ENCODE measurements at regions not wholly inside any gene's neighbourhood (a gene's known extent, or its start where the extent isn't known, plus 50 kb on each side); places are given as distances from the start of the nearest gene placed in this dataset.

GRCh38 chr17:71963351-71963750, 157.5 kb upstream of the SOX9 start:
- ChIA-PET POLR2A (no interaction called here), CTCF (no interaction called here)
- peaks cover 6% of the 10 kb centered on the region for H3K9me3 Mint-ChIP-seq
- no peaks in the 10 kb centered on the region for H3K27me3 Mint-ChIP-seq
- no peak for DNase-seq
- no peaks in the 10 kb centered on the region for H3K4me1 Mint-ChIP-seq
- H3K27ac Mint-ChIP-seq: no peak overlapping the region
- H3K4me3 Mint-ChIP-seq: no peak overlapping the region
- H3K36me3 Mint-ChIP-seq (ENCODE audit: low read depth): no peaks in the 10 kb centered on the region

- no peaks in the 10 kb centered on the region for H3K4me1 Mint-ChIP-seq
- H3K36me3 Mint-ChIP-seq (ENCODE audit: low read depth): no peaks in the 10 kb centered on the region
- DNase-seq: no peak
- POLR2A ChIA-PET: no interaction called here
- H3K27me3 Mint-ChIP-seq: no peaks in the 10 kb centered on the region
- peaks cover 6% of the 10 kb centered on the region for H3K9me3 Mint-ChIP-seq
- no peak overlapping the region for H3K27ac Mint-ChIP-seq
- H3K4me3 Mint-ChIP-seq: no peak overlapping the region
- CTCF ChIA-PET: no interaction called here
These were observed 157.0 kb upstream of the SOX9 start for GRCh38 chr17:71963791-71964190.

- peaks cover 6% of the 10 kb centered on the region for H3K9me3 Mint-ChIP-seq
- no peak overlapping the region for H3K4me3 Mint-ChIP-seq
- no peak for DNase-seq
- no peak overlapping the region for H3K27ac Mint-ChIP-seq
- no peaks in the 10 kb centered on the region for H3K4me1 Mint-ChIP-seq
- ChIA-PET POLR2A (no interaction called here), CTCF (no interaction called here)
- no peaks in the 10 kb centered on the region for H3K36me3 Mint-ChIP-seq (ENCODE audit: low read depth)
- no peaks in the 10 kb centered on the region for H3K27me3 Mint-ChIP-seq
These were observed 156.3 kb upstream of the SOX9 start for GRCh38 chr17:71964559-71964958.

- ChIA-PET CTCF (no interaction called here), POLR2A (no interaction called here)
- DNase-seq: no peak
- no peak overlapping the region for H3K4me3 Mint-ChIP-seq
- no peaks in the 10 kb centered on the region for H3K36me3 Mint-ChIP-seq (ENCODE audit: low read depth)
- H3K27ac Mint-ChIP-seq: no peak overlapping the region
- no peaks in the 10 kb centered on the region for H3K27me3 Mint-ChIP-seq
- no peaks in the 10 kb centered on the region for H3K4me1 Mint-ChIP-seq
- H3K9me3 Mint-ChIP-seq: peaks cover 6% of the 10 kb centered on the region
These were observed 154.8 kb upstream of the SOX9 start for GRCh38 chr17:71966055-71966454.

GRCh38 chr17:71966459-71967313, 154.1 kb upstream of the SOX9 start:
- Mint-ChIP-seq H3K4me3 (no peak overlapping the region), H3K9me3 (peaks cover 6% of the 10 kb centered on the region), H3K4me1 (no peaks in the 10 kb centered on the region), H3K27me3 (no peaks in the 10 kb centered on the region), H3K36me3 (ENCODE audit: low read depth) (no peaks in the 10 kb centered on the region), H3K27ac (no peak overlapping the region)
- POLR2A ChIA-PET: no interaction called here
- no peak for DNase-seq
- CTCF ChIA-PET: no interaction called here

- CTCF ChIA-PET: no interaction called here
- Mint-ChIP-seq H3K27ac (no peak overlapping the region), H3K4me3 (no peak overlapping the region), H3K9me3 (peaks cover 3% of the 10 kb centered on the region), H3K4me1 (no peaks in the 10 kb centered on the region), H3K36me3 (ENCODE audit: low read depth) (no peaks in the 10 kb centered on the region), H3K27me3 (no peaks in the 10 kb centered on the region)
- DNase-seq: no peak
- POLR2A ChIA-PET: no interaction called here
These were observed 151.3 kb upstream of the SOX9 start for GRCh38 chr17:71969500-71969899.

GRCh38 chr17:71970312-71970711, 150.5 kb upstream of the SOX9 start:
- DNase-seq: no peak
- CTCF ChIA-PET: no interaction called here
- Mint-ChIP-seq H3K4me1 (no peaks in the 10 kb centered on the region), H3K4me3 (no peak overlapping the region), H3K27ac (no peak overlapping the region), H3K9me3 (peaks cover 3% of the 10 kb centered on the region), H3K36me3 (ENCODE audit: low read depth) (no peaks in the 10 kb centered on the region), H3K27me3 (no peaks in the 10 kb centered on the region)
- POLR2A ChIA-PET: no interaction called here

GRCh38 chr17:71974051-71974450, 146.8 kb upstream of the SOX9 start:
- ChIA-PET CTCF (no interaction called here), POLR2A (no interaction called here)
- DNase-seq: no peak
- Mint-ChIP-seq H3K36me3 (ENCODE audit: low read depth) (no peaks in the 10 kb centered on the region), H3K4me1 (no peaks in the 10 kb centered on the region), H3K27ac (no peak overlapping the region), H3K27me3 (no peaks in the 10 kb centered on the region), H3K4me3 (no peak overlapping the region), H3K9me3 (no peaks in the 10 kb centered on the region)

GRCh38 chr17:71975331-71975801, 145.5 kb upstream of the SOX9 start:
- Mint-ChIP-seq H3K27me3 (no peaks in the 10 kb centered on the region), H3K27ac (no peak overlapping the region), H3K4me1 (no peaks in the 10 kb centered on the region), H3K36me3 (ENCODE audit: low read depth) (no peaks in the 10 kb centered on the region), H3K9me3 (no peaks in the 10 kb centered on the region), H3K4me3 (no peak overlapping the region)
- no peak for DNase-seq
- ChIA-PET CTCF (no interaction called here), POLR2A (no interaction called here)

GRCh38 chr17:71976011-71976649, 144.7 kb upstream of the SOX9 start:
- ChIA-PET POLR2A (no interaction called here), CTCF (no interaction called here)
- Mint-ChIP-seq H3K36me3 (ENCODE audit: low read depth) (no peaks in the 10 kb centered on the region), H3K4me3 (no peak overlapping the region), H3K4me1 (no peaks in the 10 kb centered on the region), H3K27ac (no peak overlapping the region), H3K9me3 (no peaks in the 10 kb centered on the region), H3K27me3 (no peaks in the 10 kb centered on the region)
- no peak for DNase-seq

- Mint-ChIP-seq H3K36me3 (ENCODE audit: low read depth) (no peaks in the 10 kb centered on the region), H3K9me3 (no peaks in the 10 kb centered on the region), H3K4me1 (no peaks in the 10 kb centered on the region), H3K27ac (no peak overlapping the region), H3K27me3 (no peaks in the 10 kb centered on the region), H3K4me3 (no peak overlapping the region)
- ChIA-PET POLR2A (no interaction called here), CTCF (no interaction called here)
- DNase-seq: no peak
These were observed 142.4 kb upstream of the SOX9 start for GRCh38 chr17:71978435-71978834.

- POLR2A ChIA-PET: no interaction called here
- CTCF ChIA-PET: no interaction called here
- DNase-seq: no peak
- Mint-ChIP-seq H3K4me1 (no peaks in the 10 kb centered on the region), H3K4me3 (no peak overlapping the region), H3K36me3 (ENCODE audit: low read depth) (no peaks in the 10 kb centered on the region), H3K9me3 (no peaks in the 10 kb centered on the region), H3K27ac (no peak overlapping the region), H3K27me3 (no peaks in the 10 kb centered on the region)
These were observed 140.6 kb upstream of the SOX9 start for GRCh38 chr17:71980171-71980570.

- no peaks in the 10 kb centered on the region for H3K9me3 Mint-ChIP-seq
- no peaks in the 10 kb centered on the region for H3K36me3 Mint-ChIP-seq (ENCODE audit: low read depth)
- CTCF ChIA-PET: no interaction called here
- H3K4me3 Mint-ChIP-seq: no peak overlapping the region
- DNase-seq: no peak
- H3K4me1 Mint-ChIP-seq: no peaks in the 10 kb centered on the region
- H3K27ac Mint-ChIP-seq: no peak overlapping the region
- no peaks in the 10 kb centered on the region for H3K27me3 Mint-ChIP-seq
- POLR2A ChIA-PET: no interaction called here
These were observed 137.0 kb upstream of the SOX9 start for GRCh38 chr17:71983828-71984227.
